IPS-NIHi11 (cell line): ENCODE measurements at regions not wholly inside any gene's neighbourhood (a gene's known extent, or its start where the extent isn't known, plus 50 kb on each side); places are given as distances from the start of the nearest gene placed in this dataset.

Experiments used
- DNase-seq: peaks from one replicate; pipeline ENCODE4 v3.0.0; 2012; ENCODE audit warnings: mixed read lengths, low spot score

- DNase-seq, result no peak
These were observed 639.3 kb downstream of the TOX3 start for GRCh38 chr16:51907680-51908079.

GRCh38 chr16:51900221-51900780 lies 646.6 kb downstream of the TOX3 start:
- DNase-seq, result no peak

DNA sequence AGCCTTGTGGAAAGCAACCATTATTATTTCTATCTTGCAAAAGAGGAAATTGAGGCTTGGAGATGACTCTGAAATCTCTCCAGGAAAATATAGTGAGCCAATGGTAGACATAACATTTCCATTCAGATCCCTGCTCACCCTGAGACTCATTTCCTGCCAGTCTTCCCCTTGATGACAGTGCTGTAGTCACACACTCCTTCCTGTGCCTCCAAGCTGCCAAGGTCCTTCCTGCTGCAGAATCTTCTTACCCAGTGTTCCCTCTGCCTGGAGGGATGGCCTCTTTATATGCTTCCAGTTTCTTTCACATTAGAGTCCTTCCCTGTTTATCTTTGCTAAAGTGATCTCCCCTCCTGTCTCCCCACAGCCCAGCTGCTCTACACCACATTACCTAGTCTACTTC lies 648.1 kb downstream of the TOX3 start:
- no peak for DNase-seq

GRCh38 chr16:51896013-51896412 lies 650.9 kb downstream of the TOX3 start:
- DNase-seq, result peak; percentile 9

- DNase-seq, result no peak
These were observed 654.5 kb downstream of the TOX3 start for GRCh38 chr16:51892293-51893007.

GRCh38 chr16:51888534-51888933 lies 658.4 kb downstream of the TOX3 start:
- no peak for DNase-seq

- DNase-seq, result no peak
These were observed 658.9 kb downstream of the TOX3 start for GRCh38 chr16:51888016-51888415.

DNA sequence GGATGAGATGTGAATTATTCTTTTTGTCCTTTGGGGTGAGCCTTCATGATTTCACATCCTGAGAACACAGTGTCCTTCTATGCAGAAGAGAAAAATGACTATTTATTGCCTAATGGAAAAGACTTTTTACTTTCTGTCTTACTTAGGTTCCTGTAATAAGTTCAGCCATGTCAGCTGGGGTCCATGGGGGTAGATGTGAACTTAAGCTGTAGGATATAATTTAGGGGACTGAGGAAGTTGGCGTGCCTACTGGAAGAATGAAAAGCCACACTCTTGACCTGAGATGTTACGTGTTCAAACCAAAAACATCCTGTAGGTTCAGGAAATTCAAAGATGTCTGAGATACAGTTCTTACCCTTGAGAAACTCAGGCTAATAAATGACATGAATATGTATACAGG lies 660.5 kb downstream of the TOX3 start:
- no peak for DNase-seq

DNA sequence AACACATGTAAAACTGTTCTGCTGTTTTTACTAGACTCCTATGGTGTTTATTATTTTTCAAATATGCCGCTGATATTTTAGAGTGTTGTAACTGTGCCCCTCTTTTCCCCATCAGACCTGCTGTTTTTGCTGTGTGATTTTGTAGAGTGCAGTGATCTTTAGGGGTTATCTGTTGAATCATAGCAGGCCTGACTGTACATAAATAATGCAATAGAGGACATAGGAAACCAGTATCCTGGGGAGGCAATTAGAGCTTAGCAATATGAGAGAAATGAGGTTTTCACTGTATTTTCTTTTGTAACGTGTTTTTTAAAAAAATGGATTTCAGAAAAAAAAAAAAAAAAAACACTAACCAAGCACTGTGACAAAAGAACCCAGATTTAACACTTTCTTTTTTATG lies 662.2 kb downstream of the TOX3 start:
- no peak for DNase-seq

DNA sequence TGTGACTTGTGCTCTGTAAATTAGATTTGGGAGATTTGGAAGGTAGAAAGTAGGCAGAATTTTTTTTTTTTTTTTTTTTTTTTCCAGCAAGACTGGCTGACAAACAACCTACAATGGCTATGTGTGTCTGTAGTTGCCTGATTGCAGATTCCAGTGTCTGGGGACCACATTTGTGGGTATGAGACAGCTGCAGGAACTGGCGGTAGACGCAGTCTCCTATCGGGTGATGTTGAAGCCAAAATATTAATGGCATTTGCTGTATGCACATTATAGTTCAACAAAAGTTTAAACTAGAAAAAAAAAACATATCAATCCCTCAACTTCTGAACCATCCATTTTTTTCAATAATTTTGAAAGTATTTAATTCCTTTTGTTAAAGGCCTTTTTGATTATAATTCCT lies 665.2 kb downstream of the TOX3 start:
- DNase-seq, result no peak

GRCh38 chr16:51880776-51881175 lies 666.2 kb downstream of the TOX3 start:
- no peak for DNase-seq

- DNase-seq, result no peak
These were observed 669.3 kb downstream of the TOX3 start for GRCh38 chr16:51877686-51878085.

- DNase-seq, result no peak
These were observed 670.0 kb downstream of the TOX3 start for GRCh38 chr16:51876934-51877333.

DNA sequence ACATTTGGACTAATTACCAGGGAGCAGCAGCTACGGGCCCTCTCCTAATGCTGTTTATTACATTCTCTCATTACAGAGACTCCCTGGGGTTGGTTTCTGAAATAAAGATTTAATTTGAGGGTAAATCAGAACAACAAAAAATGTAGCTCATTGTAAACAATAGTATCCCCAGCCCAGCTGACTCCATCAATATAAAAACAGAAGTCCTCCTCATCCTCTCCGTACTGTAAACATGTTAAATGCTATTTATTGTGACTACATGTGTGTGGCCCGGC lies 670.4 kb downstream of the TOX3 start:
- DNase-seq, result no peak

DNA sequence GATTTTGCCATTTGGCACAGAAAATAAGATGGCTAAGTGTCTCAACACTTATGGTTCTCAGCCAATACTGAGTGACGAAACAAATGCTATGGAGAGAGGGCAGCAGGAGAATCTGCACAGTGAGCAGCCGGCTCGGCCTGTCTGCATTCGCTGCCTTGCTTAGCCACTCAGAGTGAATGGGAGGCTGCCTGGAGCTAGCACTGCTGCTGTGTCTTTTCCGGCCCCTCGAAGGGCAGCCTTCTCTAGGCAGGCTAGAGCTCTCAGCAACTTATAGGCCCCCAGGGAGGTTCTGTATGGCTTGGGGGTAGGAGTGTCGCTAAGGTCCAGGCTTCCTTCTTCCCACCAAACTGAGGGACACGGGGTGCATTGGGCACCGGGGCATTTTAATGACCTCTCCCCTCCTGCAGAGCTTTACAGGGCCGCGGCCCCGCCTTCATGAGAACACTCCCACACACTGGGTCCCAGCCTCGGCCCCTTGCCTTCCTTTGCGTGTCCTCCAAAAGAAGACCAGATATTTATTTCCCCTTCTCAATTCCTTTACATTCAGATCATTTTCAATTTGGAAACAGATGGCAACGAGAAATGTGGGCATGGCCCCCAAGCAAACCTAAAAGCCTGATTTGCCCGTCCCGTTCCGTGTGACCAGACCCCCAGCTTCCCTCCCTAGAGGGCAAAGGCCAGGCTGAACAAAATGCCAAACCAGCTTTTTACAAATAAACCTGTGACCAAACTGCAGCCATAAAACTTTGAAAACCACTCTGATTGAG lies 670.9 kb downstream of the TOX3 start:
- DNase-seq, result peak; percentile 11

DNA sequence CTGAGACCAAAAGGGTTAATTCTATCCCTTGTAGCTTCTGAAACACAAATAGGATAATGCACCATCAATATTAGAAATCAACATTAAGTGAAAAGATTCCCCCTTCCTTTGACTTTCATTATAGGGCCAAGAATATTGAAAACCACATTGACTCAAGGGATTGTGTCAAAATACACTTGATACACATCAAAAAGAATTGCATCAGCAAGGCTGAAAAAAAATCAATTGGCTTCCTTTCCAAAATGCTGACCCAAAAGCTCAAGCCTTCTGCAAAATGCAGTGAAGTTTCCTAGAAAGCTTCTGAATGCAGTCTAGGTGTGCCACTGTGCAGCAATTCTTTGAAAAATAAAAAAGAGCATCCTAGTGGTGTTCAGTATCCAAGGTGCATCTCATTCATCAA lies 674.4 kb downstream of the TOX3 start:
- no peak for DNase-seq

DNA sequence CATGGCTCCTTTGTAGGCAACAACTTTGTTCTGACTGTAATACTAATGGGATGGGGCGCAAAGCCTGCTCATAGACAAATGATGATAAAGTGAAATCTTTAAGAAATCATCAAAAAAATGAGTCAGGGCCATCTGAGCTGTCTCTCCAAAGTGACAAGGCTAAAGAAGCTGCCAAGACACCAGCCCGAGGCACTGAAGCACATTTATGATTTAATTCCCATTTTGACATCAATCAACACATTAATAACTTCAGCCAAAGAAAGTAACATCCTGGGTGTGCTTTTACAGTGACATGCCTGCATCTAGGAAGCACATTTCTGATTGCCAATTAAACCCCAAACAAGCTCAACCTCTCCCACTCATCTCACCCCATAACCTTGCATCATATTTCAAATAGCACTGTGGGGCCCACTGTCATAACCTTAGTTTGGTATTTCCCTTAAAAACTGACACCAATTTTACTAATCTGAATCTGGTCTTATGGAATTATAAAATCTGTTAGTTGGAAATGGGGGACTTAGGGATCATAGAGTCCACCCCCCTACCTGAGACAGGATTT lies 676.6 kb downstream of the TOX3 start:
- DNase-seq, result no peak

DNA sequence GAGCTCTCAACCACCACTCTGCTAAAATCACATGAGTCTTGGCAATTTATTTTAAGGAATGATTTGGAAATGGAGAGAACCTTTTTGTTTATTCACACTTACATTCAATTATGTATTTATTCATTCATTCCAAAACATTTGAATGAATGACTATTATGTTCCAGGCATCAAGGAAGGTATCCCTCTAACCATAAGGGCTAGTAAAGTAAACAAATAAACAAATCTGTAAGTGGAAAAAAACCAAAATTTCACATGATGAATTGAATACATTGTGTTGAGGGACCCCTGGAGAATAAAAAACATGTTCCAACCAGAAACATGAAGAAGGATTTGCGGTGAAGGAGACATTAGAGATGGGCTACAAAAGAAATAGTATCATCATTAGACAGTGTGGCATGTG lies 677.8 kb downstream of the TOX3 start:
- no peak for DNase-seq

DNA sequence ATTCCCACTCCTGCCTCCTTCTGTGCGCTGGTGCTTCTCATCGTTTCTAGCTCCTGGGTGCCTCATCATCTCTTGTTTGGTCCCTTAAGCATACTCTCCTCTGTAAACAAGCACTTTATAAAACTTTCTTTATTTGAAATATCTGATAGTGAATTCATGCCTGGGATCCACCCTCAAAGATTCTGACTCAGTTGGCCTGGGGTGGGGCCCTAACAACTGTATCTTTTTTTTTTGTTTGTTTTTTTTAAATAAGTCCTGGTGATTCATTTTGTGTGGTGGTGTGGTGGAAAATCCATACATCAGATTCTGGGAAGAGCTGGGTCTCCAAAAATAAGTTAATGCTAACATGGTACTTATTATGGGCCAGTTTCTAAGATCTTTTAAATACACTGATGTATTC lies 678.3 kb downstream of the TOX3 start:
- DNase-seq, result no peak

DNA sequence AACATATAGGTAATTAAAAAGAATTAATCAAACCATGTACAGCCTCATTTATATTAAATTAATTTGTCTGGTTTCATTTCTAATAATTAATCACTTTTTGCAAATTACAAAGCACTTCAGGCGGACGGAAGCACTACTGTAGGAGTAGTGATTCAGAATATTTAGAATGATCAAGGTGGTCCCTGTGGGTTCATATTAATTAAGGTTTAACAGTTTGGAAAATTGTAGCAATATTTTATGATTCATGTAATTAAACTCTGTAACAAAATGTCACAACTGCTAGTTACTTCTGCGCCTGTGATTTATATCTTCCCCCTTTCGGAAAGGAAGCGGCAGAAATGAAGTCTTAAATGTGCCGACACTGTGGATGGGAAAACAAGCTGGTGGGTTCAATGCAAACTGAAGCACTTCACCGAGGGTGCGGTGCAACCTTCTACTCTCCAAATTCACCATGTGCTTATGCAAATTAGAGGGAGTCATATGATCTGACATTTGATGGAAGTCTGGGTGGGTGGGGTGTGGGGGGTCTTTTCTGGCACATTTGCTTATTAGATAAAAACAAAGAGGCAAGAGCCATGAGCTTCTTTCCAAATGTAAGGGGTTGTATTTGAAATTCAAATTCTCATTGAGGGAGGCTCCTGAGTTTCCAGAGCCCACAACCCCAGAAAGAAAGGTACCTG lies 679.4 kb downstream of the TOX3 start:
- DNase-seq, result no peak

DNA sequence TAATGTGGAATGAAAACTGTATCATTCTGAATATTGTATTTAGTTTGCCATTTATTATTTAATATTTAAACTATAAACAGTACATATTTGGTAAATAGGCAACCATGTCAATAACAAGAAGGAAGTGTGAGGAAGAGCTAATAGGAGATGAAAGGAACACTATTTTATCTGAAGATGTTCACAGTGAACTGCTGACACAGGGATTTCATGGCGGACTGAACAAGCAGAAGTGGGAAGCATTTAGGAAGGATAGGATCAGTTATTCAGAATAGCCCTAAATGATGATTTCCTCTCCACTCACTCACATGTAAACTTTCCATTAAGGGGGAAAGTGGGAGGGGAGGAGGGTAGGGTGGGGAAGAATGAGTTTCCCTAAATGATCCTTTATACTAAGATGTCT lies 682.4 kb downstream of the TOX3 start:
- no peak for DNase-seq

DNA sequence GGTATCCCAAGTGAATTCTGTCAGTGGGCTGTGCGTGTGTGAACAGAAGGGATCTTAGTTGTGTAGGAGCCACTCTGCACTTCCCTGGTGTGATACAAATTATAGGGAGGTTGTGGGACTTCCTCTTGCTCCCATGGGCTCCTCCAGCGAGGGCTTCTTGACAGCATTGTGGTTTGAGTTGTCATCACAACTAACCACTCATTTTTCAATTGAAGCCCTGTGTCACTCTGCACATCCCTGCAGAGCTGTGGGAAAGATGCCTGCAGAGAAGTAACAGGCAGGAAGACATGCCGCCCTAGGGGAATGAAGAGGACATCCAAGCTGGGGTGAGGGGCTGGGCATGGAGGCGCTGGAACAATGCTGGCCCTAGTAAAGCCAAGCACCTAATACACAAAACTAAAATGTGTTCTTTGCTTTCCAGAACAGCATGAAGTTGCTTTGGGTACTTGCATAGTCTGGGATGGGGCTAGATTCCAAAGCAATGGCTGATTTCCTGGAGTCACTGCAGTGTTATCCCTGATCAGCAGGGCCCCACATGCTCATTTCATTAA lies 692.5 kb downstream of the TOX3 start:
- no peak for DNase-seq

GRCh38 chr16:51853586-51853985 lies 693.4 kb downstream of the TOX3 start:
- DNase-seq, result no peak
